GM19467 (cell line): ENCODE measurements at regions not wholly inside any gene's neighbourhood (a gene's known extent, or its start where the extent isn't known, plus 50 kb on each side); places are given as distances from the start of the nearest gene placed in this dataset.

Experiments
- ATAC-seq: cut with Tn5 transposase; IDR thresholded peaks from one replicate; pipeline ENCODE4 v1.9.1; 2021; ENCODE audit warnings: mild to moderate bottlenecking, moderate library complexity; ENCODE audit not compliant: unreplicated experiment

- ATAC-seq, result no peak
Observed at GRCh38 chr2:41865263-41865662, 182.6 kb upstream of the PKDCC start.

DNA sequence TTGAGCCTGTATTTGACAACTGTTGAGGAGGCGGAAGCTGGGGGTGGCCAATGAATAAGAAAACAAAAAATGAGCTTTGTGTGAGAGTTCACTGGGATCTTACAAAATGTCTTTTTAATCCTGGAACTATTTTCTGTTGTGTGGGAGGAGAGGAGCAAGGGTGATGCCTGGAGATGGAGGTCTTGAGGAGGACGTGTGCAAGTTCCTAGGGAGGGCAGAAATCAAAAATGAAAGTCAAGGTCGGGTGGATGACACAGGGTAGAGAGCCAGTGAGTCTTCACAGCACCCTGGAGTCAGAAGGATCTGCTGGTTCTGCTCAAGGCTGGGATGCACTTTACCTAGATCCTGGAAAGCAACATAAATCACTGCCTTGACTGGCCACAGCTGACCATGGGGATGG is 180.3 kb upstream of the PKDCC start:
- ATAC-seq, result no peak

DNA sequence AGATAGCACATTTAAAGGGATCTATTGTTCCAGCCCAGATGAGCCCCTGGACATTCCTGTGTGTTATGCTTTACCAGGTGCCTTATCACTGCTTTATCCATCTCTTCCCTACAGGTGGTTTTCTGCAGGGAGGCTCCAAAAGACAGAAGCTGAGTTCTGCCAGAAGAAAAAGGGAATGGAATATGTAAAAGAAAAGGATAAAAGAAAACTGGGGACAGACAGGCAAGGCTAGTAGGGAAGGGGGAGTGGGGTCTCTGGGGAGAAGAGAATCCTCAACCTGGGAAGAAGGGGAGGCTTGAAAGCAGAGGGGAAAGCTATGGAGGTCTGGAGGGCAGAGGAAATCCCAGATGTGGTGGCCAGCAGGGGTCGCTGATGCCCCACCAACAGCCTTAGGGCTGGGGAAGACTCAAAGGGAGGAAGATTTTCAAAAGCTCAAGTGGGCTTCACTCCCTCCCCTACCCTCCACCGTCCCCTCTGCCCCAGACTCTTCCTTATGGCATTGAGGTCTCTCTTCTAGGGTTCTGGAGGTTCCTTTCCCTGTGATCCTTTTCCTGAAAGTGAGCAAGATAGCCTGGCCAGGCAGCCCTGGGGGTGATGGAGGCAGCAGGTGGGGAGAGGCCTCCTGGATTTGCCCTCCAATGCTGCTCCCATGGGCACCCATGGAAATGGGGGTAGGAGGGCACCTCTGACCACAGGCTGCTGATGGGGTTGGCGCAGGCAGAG is 178.1 kb upstream of the PKDCC start:
- peak; percentile 66 for ATAC-seq

DNA sequence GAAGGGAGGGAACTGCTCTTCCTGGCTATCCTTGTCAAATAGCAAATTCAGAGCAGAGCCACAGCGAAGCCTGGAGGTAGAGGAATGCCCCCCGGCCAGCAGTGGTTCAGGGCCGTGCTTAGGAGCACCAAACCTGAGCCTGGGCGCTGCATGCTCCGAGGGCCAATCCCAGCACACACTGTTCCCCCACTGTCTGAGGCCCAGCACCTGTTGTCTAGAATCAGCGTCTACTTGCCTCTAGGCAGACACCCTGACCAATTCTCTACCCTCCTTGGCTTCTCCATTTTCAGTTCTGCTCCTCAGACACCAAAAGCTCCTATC is 177.6 kb upstream of the PKDCC start:
- ATAC-seq, result no peak

GRCh38 chr2:41871080-41871479 is 176.7 kb upstream of the PKDCC start:
- no peak for ATAC-seq

DNA sequence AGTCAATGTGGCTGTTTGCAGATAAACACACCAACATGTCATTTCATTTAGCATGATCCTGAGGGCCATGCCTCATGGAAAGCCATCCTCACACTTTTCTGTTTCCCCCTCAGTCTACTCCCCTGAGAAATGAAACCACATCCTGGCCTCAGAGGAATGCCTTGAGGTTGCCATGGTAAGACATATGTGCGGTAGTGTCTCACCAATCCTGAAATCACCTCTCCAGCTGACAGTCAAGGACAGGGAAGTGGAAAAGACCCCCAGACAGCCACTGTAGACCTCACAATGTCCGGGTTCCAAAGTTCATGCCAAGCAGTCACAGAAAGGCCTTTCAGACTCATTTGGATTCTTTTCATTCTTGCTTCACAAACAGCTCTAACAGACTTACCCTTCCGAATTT is 175.2 kb upstream of the PKDCC start:
- no peak for ATAC-seq

DNA sequence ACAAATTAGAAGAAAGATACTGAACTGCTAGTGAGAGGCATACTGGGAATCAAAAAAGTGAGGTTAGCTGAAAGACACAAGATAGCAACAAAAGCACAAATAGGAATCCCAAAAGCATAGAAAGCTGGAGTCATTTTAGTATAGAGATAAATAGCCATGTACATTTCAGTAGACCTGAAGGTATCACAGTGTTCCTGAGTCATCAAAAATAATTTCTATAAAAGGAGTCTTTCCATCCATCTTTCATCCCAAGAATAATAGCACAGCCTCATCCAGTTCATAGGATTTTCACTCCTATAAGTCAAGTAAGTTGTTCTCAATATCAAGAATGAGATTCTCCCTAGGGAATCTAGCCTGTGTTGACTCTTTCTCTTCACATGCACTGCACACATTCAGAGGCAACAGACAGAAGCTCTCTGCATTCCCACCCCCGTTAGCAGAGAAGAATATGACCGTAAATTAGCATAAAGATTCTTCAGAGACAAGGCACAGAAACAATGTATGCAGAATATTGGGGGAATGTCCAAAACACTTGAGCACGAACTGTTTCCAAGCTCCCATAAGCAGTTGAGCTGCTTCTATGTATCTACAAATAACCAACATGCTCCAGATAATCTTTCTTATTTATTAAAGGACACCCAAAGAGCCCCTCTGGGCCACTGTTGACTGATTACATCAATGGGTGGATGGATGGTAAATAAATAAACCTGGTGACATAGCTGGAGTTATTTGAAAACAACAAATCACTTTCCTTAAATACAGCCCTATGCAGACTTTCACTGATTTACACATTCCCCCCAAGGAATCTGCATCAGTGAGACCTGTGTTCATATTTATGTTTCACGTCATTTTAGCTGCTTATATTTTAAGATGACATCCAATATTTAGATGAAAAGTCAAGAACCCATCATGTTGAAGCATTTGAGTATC is 174.5 kb upstream of the PKDCC start:
- ATAC-seq, result no peak

DNA sequence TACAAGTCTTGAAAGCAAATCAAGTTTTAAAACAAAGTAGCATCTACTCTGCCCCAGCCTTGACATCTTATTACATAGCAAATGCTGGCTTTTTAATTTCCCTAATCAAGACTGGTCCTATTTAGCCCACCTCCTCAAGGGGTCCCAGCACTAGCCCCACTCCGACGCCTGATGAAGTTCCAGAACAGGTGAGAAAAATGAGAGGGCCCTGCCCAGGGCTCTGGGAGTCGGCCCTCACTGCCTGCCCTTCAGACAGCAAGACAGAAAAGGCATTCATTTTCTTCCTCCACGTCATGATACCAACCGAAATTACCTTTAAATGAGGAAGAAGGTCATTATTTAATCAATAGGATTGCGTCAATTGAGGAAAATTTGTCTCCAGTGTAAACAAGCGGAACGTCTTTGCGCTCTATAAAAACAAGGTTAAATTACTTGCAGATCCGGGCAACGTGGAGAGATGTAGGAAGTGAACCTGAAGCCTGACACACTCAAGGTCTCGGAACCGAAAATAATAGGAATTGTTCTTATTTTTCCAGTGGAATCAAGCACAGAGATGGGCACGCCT is 170.6 kb upstream of the PKDCC start:
- ATAC-seq, result no peak

GRCh38 chr2:41878056-41878455 is 169.8 kb upstream of the PKDCC start:
- ATAC-seq, result no peak

GRCh38 chr2:41878716-41879234 is 169.0 kb upstream of the PKDCC start:
- no peak for ATAC-seq

- no peak for ATAC-seq
Observed at GRCh38 chr2:41879235-41879916, 168.4 kb upstream of the PKDCC start.

GRCh38 chr2:41880561-41881243 is 167.1 kb upstream of the PKDCC start:
- no peak for ATAC-seq

DNA sequence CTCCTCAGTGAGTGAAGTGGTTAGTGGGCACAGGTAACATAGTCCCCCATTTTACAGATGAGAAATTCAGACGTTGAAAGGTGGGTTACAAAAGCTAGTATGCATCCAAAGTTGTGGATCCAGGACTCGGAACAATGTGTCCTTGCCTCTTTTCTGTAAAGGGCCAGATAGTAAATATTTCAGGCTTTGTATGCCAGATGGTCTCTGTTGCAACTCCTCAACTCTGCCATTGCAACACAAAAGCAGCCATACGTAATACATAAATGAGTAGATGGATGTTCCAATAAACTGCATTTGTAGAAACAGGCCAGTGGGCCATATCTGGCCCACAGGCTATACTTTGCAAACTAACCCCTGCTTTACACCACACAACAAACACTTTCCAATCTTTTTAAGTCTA is 166.6 kb upstream of the PKDCC start:
- no peak for ATAC-seq

DNA sequence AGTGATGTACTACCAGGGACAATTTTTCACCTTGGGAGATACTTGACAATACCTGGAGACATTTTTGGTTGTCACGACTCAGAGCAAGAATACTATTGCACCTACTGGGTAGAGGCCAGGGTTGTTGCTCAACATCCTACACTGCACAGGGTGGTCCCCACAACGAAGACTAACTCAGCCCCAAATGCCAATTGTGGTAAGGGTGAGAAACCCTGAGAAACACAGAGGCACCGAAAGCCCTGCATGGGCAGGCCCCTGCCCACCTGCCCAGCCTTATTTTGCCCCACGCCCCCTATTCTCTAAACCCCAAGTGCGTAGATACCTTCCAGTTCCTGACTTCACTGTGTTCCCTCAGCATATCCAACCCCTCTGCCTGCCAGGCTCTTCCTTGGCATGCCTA is 163.1 kb upstream of the PKDCC start:
- ATAC-seq, result no peak

- no peak for ATAC-seq
Observed at GRCh38 chr2:41886145-41886664, 161.6 kb upstream of the PKDCC start.

GRCh38 chr2:41886757-41887156 is 161.1 kb upstream of the PKDCC start:
- ATAC-seq, result no peak

DNA sequence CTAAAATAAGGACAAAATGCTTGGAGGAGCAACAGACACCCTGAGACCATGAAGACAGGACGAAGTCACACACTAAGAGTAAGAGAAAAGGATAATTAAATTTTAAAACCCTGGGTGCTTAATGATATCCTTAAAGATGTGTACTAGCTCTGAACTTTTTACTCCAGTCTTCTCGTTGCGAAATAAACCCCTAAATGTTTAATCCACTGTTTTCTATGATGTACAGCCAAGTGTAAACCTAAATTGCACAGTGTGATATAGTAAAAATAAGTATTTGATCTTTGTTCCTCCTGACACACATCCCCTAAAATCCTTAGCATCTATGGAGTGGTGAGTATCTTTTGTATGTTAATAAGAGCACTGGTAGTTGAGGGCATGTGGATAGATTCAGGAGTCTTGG is 157.5 kb upstream of the PKDCC start:
- ATAC-seq, result no peak

- no peak for ATAC-seq
Observed at GRCh38 chr2:41892476-41892875, 155.3 kb upstream of the PKDCC start.

DNA sequence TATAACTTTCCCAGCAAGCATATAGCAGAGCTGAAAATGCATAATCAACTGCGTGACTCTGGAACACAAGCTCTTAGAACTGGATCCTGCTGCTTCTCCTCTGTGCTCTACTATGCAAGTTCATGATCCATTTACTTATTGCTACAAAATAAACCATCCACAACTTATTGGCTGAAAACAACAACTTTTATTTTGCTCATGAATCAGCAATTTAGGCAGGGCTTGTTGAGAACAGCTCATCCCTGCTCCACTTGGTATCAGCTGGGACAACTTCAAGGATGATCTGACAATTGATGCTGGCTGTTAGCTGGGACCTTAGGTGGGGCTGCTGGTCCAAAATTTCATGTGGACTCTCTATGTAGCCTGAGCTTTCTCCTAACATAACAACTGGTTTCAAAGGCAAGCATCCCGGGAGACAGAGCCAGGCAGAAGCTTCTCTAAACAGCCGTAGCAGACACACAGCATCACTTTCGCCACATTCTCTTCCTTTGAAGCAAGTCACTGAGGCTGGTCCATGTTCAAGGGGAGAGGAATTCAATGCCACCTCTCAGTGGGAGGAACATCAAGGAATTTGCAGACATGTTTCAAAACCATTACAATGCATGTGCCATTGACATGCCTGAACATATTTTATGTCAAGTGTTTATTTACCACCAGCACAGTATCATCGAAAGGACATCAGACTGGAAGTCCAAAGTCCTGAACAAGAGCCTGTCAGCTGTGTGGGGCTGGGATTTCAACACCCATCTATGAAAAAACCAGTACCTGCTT is 153.1 kb upstream of the PKDCC start:
- ATAC-seq, result no peak

DNA sequence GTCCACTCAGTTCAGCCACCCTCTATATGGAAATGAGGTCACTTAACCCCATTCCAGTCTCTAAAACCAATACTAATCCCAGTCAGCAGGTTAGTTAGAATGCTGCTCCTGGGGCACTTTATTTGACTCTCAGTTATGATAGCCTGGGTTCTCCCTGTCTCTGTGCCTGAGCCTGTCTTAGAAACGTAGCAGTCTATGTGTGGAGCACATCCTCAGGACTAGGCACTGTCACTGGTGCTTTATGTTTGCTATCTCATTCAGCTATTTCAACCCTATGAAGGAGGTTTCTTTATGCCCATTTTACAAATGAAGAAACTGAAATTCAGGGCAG is 152.5 kb upstream of the PKDCC start:
- ATAC-seq, result no peak
